Stimulated activated CD4-positive, alpha-beta T cell treated with anti-CD3 and anti-CD28 coated beads, Interleukin-1b, Interleukin-23, amount 100 ng/mL, for 48 hours (primary cell): ENCODE measurements at regions not wholly inside any gene's neighbourhood (a gene's known extent, or its start where the extent isn't known, plus 50 kb on each side); places are given as distances from the start of the nearest gene placed in this dataset.
"Not testable (repeated sequence)": the region's sequence is repeated elsewhere in the genome, so short reads cannot be mapped to it uniquely, and the experiment has no call there.

Experiments
- DNase-seq: peaks from one replicate; pipeline ENCODE4 v3.0.0-alpha.2; 2020

DNA sequence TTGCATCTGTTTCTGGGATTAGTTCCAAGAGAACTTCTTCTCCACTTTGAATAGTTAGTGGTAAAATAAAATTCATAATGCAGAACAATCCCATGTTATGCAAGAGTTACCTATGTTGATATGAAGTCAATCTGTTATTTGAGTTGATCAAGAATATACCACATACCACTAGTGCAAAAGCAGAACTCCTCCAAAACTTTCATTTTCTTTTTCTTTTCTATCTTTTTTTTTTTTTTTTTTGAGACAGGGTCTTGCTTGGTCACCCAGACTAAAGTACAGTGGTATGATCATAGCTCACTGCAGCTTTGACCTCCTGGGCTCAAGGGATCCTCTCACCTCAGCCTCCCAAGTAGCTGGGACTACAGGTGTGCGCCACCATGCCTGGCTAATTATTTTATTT is 78.8 kb upstream of the UMPS start:
- not testable (repeated sequence) for DNase-seq

- DNase-seq: no peak
Measured at GRCh38 chr3:124652009-124652408, 78.2 kb upstream of the UMPS start.

GRCh38 chr3:124653071-124653796 is 77.0 kb upstream of the UMPS start:
- DNase-seq: no peak

DNA sequence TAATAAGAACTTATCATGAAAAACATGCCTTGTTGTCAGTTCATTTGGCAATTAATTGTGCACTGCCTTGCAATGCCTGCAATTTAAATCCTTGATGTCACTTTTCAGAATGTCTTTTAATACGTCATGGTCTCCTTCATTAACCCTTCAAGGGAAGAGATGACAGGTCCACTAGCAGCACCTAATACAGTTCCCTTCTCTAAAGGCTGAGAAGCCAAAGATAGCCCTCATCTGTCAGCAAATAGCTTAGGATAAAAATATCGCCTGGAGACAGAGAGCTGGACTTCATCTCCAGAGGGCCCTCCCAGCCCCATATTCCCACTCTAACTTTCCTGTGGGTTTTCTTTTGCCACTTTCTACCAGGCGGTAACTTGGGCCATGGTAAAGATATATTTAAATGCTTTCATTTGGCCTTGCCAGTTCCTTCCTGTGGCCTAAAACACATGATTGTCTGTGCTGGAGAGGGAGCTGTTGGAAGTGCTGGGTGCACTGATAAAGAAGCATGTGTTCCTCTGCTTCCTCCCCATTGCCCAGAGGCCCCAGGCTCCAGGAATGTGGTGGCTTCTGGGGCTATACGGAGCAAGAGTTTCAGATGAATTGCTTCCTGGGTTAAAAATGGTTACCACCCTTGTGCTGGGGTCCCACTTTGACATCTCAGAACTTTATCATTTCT is 76.3 kb upstream of the UMPS start:
- no peak for DNase-seq

- no peak for DNase-seq
Measured at GRCh38 chr3:124654470-124654845, 75.8 kb upstream of the UMPS start.

DNA sequence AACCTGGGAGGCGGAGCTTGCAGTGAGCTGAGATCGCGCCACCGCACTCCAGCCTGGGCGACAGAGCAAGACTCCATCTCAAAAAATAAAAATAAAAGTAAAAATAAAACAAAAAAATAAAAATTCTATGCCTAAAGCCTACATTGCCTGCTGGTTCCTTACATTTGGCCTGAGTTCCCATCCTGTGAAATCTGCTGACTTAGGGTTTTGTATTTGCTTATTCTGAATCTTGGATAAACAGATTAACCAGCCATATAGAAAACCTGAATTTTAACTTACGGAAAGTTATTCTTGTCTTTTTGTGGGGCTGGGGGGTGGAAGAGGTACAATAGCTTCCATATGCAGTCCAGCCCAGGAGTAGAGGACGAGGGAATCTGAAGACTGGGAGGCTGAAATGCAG is 73.7 kb upstream of the UMPS start:
- no peak for DNase-seq

DNA sequence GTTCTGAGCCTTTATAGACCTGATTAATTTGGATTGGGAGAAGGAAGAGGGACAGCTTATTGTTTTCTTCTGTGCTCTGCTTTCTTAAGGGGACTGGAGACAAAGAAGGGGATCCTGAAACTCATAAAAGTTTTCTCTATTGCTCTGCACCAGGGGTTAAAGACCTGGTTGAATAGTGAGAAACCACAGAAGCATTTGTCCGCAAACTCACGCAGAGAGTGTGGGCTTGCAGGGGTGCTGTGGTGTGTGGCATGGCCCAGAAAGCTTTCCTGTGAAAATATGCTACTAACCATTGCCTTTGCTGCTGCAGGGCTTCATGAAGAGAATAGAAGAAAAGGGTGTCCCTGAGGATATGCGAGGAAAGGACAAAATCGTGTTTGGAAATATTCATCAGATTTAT is 73.1 kb upstream of the UMPS start:
- no peak for DNase-seq

DNA sequence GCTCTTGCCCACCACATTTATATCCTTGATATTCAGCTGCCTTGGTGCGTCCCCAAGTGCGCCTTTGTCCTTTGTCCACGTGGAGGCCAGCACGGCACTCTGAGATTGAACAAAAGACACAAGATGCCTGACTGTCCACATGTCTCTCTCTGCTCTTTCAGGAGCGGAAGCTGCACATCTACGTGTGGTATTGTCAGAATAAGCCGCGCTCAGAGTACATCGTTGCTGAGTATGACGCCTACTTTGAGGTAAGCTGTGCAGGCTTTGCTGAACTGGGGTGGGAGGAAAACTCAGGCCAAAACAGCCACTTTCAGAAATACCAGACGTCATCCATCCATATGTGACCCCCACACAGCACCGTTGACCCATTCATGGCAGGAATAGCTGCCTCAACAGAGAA is 72.0 kb upstream of the UMPS start:
- no peak for DNase-seq

GRCh38 chr3:124659175-124659574 is 71.1 kb upstream of the UMPS start:
- DNase-seq: no peak

DNA sequence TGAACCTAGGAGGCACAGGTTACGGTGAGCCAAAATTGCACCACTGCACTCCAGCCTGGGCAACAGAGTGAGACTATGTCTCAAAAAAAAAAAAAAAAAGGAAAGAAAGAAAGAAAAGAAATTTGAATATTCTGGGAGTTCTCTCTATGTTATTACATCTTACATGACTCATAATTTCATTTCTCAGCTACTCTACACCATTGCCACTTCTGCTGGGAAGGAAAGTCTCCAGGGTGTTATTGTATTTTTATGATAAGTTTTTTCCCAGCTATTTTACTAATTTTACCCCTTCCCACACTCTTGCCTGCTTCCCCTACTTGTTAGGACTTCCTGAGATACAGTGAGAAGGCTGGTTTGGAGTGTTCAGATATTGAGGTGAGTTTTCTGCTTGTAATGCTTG is 69.7 kb upstream of the UMPS start:
- DNase-seq: no peak

DNA sequence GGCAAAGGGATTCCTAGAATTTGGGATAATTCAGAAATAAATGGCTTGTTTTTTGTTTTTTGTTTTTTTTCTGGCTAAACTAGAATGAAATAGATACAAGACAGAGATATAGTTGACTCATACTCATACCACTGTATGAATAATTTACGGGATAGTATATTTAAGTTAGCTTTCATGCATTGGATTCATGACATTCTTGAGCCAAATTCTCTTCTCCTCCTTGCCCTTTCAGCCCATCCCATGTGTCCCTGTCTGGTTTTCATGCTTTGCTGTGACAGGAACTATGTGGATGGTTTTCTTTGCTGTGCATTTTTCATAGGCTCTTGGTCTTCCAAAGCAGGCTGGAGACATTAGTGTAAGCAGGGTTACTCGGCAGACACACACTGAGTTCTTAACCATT is 66.6 kb upstream of the UMPS start:
- no peak for DNase-seq

DNA sequence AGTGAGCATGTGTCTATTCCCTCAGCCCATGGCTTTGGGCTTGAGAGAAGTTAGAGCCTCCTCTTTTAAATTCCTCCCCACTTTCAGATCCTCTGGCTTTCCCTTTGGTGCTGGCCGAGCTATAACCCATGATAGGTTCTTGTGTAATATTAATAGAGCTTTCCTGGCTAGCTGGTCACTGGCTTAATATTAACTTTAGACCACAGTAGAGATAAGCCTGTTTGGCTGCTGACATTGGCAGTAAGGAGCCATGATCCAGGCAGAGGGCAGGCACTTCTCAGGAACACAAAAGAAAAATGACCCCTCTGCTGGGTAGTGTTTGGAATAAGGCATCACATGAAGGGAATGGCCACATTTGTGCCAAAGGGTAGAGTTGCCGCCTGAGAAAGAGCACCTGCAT is 65.4 kb upstream of the UMPS start:
- DNase-seq: no peak

- no peak for DNase-seq
Measured at GRCh38 chr3:124666067-124666466, 64.2 kb upstream of the UMPS start.

DNA sequence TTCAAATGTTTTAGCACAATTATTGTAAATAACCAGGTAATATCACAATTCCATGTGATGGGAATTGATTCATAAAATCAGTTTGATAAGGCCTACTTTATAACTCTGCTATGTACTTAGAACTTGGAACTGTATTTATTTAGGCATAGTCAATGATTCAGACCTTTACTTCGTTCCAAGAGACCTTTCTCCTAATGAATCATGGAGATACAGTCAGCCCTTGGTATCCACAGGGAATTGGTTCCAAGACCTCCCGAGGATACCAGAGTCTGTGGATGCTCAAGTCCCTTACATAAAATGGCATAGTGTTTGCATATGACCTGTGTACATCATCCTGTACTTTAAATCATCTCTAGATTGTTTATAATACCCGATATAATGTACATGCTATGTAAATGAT is 60.8 kb upstream of the UMPS start:
- no peak for DNase-seq

GRCh38 chr3:124671106-124671505 is 59.1 kb upstream of the UMPS start:
- no peak for DNase-seq

DNA sequence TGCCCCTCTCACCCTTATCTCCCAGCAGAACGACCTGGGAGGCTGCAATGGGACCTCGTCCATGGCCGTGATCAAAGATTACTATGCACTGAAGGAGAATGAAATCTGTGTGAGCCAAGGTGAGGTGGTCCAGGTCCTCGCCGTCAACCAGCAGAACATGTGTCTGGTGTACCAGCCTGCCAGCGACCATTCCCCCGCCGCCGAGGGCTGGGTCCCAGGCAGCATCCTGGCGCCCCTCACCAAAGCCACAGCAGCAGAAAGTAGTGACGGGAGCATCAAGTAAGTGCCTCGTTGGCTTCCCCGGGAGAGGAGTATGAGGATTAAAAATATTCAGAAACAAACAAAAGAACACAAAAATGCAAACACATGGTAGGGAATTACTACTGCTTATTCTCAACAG is 55.9 kb upstream of the UMPS start:
- no peak for DNase-seq

DNA sequence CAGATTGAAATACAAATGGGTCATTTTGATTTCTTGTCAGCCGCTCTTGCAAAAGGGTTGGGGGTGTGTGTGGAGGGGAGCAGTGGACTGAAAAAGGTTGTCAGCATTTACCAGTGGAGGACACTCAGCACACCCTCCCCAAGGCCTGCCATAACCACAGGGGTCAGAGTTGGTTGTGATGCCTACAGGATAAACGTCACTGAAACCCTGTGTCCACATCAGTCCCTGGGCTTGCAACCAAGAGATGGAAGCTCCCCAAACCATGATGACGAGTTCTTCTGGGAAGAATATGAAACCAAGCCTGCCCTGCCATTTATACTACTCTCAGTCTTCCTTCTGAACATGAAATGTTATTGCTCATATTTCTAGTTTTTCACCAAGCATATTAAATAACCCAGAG is 54.0 kb upstream of the UMPS start:
- no peak for DNase-seq

- DNase-seq: no peak
Measured at GRCh38 chr3:124679048-124679638, 51.1 kb upstream of the UMPS start.
